Renal cortex interstitium (tissue), 11 donors: ENCODE measurements at regions not wholly inside any gene's neighbourhood (a gene's known extent, or its start where the extent isn't known, plus 50 kb on each side); places are given as distances from the start of the nearest gene placed in this dataset.
A peak's percentile ranks its signal among the peaks of the same experiment; 100 is the strongest.

Experiments
- DNase-seq, 11 donors: peaks; one replicate each; pipeline ENCODE4 v3.0.0-alpha.2; 2013; ENCODE audit warnings: low read depth in 9 of 11, low spot score in 4 of 11; ENCODE audit errors: extremely low read depth in 1 of 11

GRCh38 chr5:129163810-129164378, 69.3 kb downstream of the ISOC1 start:
- DNase-seq = no peak

DNA sequence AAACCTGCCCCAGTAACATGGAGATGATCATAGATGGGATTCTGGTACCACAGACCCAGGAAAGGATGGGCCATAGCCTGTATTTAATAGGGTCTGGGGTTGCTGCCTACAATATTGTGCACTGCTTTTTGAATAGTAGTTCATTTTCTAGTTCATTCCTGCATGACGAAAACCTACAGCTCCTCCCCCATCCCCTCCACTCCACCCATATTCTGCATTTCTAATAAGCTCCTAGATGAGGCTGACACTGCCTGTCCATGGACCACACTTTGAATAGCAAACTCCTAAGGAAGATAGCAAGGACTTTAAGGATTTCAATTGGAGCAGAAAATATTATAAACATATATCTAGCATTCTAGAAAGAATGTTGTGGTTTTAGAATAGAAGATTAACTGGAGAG, 75.5 kb downstream of the ISOC1 start:
- no peak for DNase-seq

DNA sequence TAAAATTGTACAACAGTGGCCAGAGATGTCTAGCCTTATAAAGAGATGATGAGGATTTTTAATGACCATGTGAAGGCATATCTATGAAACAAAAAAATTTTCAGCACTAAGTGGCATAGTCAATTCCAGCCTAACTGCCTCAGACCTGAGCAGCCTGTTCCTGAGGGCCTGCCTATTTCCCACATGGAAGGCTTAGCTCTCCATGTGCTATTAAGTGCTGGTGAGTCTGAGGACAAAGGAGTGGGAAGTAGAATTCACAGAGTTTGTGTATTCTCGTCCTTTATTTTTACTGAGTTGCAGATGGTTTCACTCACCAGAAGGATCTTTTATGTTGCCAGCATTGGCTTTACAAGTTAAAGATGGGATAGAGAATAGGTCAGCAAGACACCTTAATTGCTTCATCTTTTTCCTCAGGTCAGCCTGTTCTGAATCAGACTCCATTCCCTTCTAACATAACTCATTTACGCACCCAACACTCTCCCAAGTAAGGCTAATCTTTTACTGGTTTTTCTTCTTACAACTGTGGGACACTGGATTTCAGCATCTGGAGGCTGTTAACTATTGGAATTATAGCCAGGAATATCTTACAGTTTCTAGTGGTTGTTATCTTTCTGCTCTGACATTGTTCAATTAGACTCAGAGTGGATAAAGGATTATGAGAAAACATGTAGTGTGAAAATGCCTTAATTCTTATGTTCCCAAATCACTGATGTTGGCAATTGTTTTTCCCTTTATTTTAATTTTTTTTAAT, 76.8 kb downstream of the ISOC1 start:
- no peak for DNase-seq

DNA sequence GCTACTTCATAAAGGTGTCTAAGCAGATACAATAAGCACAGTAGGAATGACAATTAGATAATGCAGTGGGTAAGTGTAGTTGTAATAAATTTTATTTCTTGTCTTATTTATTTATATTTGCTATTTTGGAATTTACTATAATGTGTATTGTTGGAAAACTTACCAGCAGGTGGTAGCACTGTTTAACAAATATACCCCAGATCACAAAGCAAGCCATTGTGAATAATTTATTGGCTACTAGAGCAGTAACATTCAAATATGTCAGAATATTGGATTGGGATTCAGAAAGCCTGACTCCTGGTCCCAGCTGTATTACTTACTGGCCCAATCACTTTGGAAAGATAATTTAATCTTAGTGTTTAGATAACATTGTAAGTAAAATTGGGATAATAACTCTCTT, 78.0 kb downstream of the ISOC1 start:
- DNase-seq = peak in 4 of 11 donors; percentile 5 to 16 (median 8)

DNA sequence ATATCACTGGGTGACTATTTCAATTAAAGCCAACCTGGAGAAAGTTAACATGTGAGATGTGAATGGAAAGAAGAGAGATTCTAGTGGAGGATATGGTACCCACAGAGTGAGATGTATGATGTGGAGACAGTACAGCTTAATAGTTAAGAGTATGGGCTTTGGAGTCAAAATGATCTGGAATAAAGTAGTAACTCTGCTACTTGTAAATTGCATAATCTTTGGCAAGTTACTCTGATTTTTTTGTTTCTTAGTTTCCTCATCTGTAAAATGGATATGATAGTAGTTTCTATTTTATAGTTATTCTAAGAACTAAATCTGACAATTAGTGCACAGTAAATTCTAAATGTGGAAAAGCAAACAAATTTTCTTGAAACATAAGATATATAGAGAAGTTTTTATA, 79.2 kb downstream of the ISOC1 start:
- DNase-seq = no peak

GRCh38 chr5:129174480-129174879, 79.9 kb downstream of the ISOC1 start:
- DNase-seq = no peak

- DNase-seq = no peak
Measured at GRCh38 chr5:129177451-129177850, 82.9 kb downstream of the ISOC1 start.

DNA sequence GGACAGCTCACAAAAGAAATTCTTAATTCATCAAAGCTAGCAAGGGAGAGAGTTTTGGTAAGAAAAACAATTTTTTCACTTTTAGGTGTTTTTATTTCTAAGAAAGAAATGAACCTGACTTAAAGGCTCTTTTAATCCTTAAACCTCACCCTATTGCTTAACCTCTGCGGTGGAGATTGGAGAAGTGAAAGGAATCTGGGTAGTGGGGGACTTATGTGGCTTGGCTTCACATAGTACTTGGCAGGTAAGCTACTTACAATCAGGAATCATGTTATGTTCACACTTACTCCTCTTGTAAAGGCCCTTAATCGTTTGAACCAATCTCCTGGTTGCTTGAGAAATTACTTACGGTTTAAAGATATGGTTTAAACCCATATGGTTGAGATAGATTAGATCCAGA, 104.8 kb downstream of the ISOC1 start:
- no peak for DNase-seq

DNA sequence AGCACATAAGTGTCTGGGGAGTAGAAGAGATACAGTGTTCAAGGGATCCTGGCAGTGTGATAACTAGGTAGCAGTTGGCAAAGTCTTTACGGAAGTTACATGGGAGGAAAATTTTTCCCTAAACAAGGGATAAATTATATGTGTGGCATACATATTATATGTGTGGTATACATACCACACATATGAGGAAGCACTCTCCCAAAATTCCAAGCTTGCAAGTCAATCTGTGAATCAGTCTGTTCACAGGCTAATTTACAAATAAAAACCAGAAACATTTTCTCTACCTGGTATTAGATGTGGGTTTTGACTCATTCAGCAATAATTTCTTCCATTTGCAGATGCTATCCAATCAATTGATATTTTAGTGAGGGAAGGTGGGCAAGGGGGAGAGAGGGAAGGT, 110.0 kb downstream of the ISOC1 start:
- DNase-seq = no peak

- DNase-seq = no peak
Measured at GRCh38 chr5:129216001-129216400, 121.5 kb downstream of the ISOC1 start.

- DNase-seq = no peak
Measured at GRCh38 chr5:129217179-129217578, 122.6 kb downstream of the ISOC1 start.

DNA sequence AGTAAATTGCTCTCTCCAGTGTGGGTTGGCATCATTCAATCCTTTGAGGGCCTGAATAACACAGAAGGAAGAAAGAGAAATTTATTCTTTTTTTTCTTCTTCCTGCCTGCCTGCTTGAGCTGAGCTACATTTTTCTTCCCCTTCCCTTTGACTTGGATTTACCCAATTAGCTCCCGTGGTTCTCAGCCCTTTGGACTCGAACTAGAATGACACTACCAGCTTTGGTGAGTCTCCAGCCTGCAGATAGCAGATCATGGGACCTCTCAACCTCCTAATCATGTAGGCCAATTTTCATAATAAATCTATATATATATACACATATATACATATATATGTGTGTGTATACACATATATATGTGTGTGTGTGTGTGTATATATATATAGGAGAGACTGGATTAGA, 128.6 kb downstream of the ISOC1 start:
- no peak for DNase-seq

DNA sequence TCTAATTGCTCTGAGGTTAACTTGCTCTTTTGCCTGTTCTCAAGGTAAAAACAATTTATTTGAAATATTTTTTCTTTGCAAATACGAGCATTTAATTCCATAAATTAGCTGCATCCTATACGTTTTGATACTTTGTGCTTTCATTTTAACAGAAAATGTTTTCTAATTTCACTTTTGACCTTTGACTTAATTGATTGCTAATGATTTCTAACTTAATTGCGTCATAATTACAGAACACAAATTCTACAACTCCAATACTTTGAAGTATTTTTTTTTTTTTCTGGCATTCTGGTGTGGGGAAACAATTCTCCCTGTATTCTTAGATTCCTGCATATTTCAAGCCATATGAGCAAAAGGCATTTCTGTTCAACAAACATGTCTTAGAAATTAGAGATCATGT, 134.0 kb downstream of the ISOC1 start:
- DNase-seq = no peak

GRCh38 chr5:129241755-129242154, 147.2 kb downstream of the ISOC1 start:
- DNase-seq = peak in 1 of 11 donors; percentile 1

DNA sequence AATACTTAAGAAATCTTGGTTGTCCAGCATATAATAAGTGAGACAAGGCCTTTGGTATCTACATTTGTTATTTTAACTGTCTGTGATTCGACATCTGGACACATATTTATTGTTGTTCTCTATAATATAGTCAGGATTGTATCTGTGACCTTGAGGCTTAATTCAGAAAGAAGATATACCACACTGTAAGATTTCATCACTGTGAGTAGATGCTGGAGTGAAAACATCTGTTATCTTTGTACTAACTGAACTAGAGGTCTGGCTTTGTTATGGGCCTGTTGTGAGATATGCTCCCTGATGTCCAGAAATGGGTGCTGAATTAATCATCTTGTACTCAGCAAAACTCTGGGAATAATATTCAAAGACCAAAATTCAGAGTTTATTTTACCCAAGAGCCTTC, 148.5 kb downstream of the ISOC1 start:
- DNase-seq = no peak

DNA sequence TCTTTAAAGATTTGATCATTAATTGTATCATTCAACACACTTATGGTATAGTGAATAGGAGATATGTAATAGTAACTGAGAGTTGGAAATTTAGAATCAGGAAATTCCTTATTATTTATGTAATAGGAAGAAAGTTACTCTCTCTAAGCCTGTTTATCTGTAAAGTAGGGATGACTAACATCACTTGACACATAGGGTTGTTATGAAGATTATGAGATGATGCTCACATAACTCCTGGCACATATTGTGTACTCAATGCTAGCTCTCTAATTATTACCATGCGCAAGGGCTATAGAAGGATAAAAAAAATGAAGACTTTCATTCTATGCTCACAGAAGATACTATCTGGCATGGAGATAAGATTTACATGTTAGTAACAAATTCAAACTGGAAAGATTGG, 149.9 kb downstream of the ISOC1 start:
- DNase-seq = no peak

- DNase-seq = no peak
Measured at GRCh38 chr5:129245489-129245888, 150.9 kb downstream of the ISOC1 start.

- no peak for DNase-seq
Measured at GRCh38 chr5:129246088-129246487, 151.5 kb downstream of the ISOC1 start.

DNA sequence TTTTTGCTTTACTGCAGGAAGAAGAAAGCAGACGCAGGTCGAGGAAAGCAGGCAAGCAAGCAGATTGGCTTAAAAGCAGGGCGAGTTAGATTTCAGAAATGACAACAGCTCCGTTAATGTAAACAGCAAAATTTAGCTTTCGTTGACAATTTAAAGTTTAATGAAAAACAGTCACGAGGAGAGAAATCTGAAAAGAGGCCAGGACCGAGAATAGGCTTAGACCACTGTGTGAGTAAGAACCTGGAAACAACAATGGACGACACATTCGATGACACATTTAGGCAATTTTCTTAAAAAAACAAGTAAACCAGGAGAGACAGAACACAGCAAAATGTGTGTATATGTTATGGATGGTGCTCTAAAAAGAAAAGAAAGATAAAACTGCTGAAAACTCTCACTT, 155.3 kb downstream of the ISOC1 start:
- no peak for DNase-seq

GRCh38 chr5:129271308-129271707, 176.8 kb downstream of the ISOC1 start:
- DNase-seq = no peak

DNA sequence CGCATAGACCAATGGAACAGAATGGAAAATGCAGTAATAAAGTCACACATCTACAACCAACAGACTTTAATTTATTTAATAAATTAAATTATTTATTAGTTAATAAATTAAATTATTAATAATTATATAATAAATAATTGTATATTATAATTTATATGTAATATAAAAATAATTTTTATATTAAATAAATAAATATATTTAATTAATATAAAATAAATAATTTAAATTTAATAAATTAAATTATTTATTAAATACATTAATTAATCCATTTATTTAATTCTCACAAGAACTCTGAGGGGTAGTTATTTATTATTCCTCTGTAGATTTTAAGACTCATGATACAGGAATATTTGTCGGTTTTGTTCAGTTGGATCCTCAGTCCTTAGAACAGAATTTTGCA, 176.1 kb upstream of the ADAMTS19 start:
- DNase-seq = no peak
